ENCODE measurements at regions not wholly inside any gene's neighbourhood (a gene's known extent, or its start where the extent isn't known, plus 50 kb on each side); places are given as distances from the start of the nearest gene placed in this dataset.

DNA sequence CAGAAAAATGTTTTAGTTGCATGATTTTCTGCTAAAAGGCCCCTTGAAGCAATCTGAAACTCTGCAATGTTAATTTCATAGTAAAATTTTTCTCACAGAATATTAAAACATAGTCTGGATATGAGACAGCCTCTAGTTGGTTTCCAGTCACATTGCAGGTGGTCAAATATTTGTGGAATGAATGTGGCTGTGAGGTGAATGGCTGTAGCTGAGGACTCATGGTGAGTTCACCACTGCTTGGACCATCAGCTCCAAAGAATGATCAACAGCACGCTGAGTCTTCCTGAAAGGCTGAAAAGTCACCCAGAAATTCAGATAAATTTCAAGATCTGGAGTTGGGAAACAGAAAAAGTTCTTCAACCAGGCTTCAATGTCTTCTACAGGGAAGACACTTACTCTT, 79.8 kb downstream of the MAT2B start:
- no peak for DNase-seq
- TF ChIP-seq, protein P1, sequence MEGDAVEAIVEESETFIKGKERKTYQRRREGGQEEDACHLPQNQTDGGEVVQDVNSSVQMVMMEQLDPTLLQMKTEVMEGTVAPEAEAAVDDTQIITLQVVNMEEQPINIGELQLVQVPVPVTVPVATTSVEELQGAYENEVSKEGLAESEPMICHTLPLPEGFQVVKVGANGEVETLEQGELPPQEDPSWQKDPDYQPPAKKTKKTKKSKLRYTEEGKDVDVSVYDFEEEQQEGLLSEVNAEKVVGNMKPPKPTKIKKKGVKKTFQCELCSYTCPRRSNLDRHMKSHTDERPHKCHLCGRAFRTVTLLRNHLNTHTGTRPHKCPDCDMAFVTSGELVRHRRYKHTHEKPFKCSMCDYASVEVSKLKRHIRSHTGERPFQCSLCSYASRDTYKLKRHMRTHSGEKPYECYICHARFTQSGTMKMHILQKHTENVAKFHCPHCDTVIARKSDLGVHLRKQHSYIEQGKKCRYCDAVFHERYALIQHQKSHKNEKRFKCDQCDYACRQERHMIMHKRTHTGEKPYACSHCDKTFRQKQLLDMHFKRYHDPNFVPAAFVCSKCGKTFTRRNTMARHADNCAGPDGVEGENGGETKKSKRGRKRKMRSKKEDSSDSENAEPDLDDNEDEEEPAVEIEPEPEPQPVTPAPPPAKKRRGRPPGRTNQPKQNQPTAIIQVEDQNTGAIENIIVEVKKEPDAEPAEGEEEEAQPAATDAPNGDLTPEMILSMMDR (IDR thresholded peaks at IDR 0.05; ENCODE audit: low read depth, low read length), result no peak
- Histone ChIP-seq H3K4me1 (no peaks in the 10 kb centered on the region), H3K9me3 (no peaks in the 10 kb centered on the region), H3K4me3 (ENCODE audit: low read depth, low read length) (no peak overlapping the region), H3K36me3 (no peaks in the 10 kb centered on the region), H3K27me3 (no peaks in the 10 kb centered on the region)

DNA sequence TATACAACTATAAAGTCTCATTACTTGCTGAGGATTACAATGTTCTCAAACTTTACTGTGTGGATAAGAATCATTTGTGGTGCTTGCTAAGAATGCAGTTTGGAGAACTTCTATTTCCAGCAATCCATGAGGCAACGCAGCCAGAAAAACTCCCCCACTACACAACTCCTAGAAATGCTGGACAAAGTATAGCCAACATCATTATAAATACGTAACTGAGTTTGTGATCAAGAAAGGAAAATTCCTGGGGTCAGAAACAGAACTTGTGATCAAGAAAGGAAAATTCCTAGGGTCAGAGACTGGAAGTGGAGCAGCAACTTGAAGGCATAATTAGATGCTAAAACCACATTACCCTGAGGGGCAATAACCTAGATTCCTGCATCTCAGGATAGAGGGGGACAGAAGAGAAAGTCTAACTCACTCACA, 81.1 kb downstream of the MAT2B start:
- DNase-seq, result no peak
- Histone ChIP-seq H3K27me3 (no peaks in the 10 kb centered on the region), H3K9me3 (no peaks in the 10 kb centered on the region), H3K4me3 (ENCODE audit: low read depth, low read length) (no peak overlapping the region), H3K36me3 (no peaks in the 10 kb centered on the region), H3K4me1 (no peaks in the 10 kb centered on the region)
- TF ChIP-seq, protein P1 (IDR thresholded peaks at IDR 0.05; ENCODE audit: low read depth, low read length), result no peak

DNA sequence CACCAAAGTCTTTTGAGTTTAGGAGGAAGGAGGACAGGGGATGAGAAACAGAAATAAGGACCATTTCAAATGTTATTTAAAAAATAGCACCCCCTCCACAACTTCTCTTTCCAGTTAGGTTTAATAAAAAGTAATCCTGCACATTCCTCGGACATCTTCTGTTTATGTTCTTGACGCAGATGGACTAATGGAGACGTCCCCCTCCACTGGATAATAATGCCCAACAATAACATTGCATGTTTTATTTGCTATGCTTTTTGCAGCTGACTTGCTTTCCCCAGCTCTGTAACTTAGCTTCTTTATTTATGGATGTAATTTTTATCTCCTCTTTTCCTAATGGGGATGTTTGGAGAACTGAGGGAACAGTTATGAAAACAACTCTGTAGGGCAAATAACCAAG, 89.5 kb downstream of the MAT2B start:
- TF ChIP-seq, protein P1 (IDR thresholded peaks at IDR 0.05; ENCODE audit: low read depth, low read length), result no peak
- 0 out of 2 replicates have a peak, but pooled peaks cover 4% of the 10 kb centered on the region for H3K27me3 ChIP-seq
- no peak overlapping the region for H3K4me3 ChIP-seq (ENCODE audit: low read depth, low read length)
- no peaks in the 10 kb centered on the region for H3K4me1 ChIP-seq
- DNase-seq, result no peak
- H3K36me3 ChIP-seq, result no peaks in the 10 kb centered on the region
- no peaks in the 10 kb centered on the region for H3K9me3 ChIP-seq

DNA sequence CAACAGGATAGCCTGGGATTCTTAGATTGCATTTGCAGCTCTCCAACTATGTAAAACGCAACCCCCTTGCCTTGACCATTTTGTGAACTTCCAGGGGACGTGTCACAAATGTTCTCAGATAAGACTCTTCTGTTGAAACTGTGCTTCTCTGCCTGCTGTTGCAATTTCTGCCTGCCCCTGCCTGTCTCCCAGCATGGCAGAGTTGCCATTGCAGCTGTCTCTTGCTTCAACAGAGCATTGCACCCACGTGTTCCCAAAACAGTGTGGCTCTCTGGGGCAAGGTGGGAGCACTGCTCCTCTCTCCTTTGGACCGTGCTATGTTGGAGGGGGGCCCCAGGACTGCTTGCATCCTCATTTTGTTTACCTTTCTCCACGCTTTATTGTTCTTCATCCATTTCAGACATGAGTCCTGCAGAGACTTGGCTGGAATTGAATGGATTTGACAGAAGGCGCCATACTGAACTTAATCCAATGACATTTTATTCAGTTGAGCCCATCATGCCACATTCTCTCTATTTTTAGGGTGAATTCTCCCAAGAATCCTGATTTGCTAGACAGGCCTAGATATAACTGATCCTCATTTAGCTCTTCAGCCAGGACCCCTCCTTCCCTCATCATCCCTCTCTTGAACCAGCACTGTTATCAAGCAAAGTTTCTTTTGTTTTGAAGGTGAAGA, 90.7 kb downstream of the MAT2B start:
- no peaks in the 10 kb centered on the region for H3K4me1 ChIP-seq
- DNase-seq, result no peak
- no peak overlapping the region for H3K4me3 ChIP-seq (ENCODE audit: low read depth, low read length)
- TF ChIP-seq, protein P1 (IDR thresholded peaks at IDR 0.05; ENCODE audit: low read depth, low read length), result no peak
- 0 out of 2 replicates have a peak, but pooled peaks cover 4% of the 10 kb centered on the region for H3K27me3 ChIP-seq
- H3K9me3 ChIP-seq, result no peaks in the 10 kb centered on the region; the same call in 1 of the 2 replicates
- H3K36me3 ChIP-seq, result no peaks in the 10 kb centered on the region

DNA sequence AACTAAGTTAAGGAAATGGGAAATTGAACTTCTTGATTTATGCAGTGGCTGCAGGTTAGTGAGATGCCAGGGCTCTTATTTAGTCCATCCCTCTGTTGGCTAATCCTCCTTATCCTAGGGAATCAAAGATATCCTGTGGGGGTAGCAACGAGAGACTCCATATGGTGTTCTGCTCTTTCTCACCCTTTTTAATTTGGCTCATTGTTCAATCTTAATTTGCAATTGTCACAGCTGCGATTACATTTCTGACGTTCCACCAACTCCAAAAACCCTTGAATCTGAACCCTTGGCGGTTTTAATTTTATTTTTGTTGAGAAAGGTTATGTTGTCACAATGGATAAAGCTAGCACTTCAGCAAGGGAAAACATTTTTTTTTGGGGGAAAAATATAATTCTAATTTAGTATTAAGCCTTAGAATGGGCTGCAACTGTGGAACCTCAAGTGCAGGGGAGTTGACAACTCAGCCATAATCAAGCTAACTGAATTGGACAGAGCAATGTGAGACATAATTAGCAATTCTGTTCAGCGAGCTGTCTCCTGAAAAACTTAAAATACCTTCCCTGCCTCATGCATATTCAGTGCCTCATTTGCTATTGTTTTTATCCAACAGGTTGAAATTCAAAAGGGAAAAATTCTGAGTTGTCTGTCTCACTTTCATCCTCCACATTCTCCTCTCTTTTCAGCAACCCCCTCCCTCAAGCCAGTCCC, 91.3 kb downstream of the MAT2B start:
- Histone ChIP-seq H3K36me3 (no peaks in the 10 kb centered on the region), H3K9me3 (no peaks in the 10 kb centered on the region; the same call in 1 of the 2 replicates), H3K4me1 (no peaks in the 10 kb centered on the region), H3K27me3 (0 out of 2 replicates have a peak, but pooled peaks cover 4% of the 10 kb centered on the region), H3K4me3 (ENCODE audit: low read depth, low read length) (no peak overlapping the region)
- TF ChIP-seq, protein P1 (IDR thresholded peaks at IDR 0.05; ENCODE audit: low read depth, low read length), result no peak
- no peak for DNase-seq

DNA sequence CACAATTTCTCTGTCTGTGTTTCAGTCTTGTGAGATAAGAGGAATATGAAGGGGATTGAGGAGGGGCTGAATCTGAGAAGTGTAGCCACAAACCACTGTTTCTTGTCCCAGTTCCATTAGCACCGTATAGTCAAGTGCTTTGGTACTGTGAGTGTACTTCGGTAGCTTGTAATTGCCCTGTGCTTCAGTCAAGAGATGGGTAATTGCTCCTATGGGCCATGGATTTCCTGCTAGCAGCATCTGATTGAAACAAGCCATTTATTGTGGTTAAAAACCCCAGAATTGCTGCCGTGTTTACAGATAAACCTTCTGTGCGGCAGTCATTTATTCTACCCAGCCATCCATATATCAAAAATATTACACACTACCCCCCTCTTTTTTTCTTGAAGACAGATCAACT, 98.6 kb downstream of the MAT2B start:
- 0 out of 2 replicates have a peak, but pooled peaks cover 3% of the 10 kb centered on the region for H3K27me3 ChIP-seq
- no peaks in the 10 kb centered on the region for H3K36me3 ChIP-seq
- no peaks in the 10 kb centered on the region for H3K4me1 ChIP-seq
- H3K4me3 ChIP-seq (ENCODE audit: low read depth, low read length), result no peak overlapping the region
- TF ChIP-seq, protein P1 (IDR thresholded peaks at IDR 0.05; ENCODE audit: low read depth, low read length), result no peak
- no peak for DNase-seq
- no peaks in the 10 kb centered on the region; the same call in 1 of the 2 replicates for H3K9me3 ChIP-seq

Data from BE2C (cell line).